Caco-2 (cell line): ENCODE measurements at regions not wholly inside any gene's neighbourhood (a gene's known extent, or its start where the extent isn't known, plus 50 kb on each side); places are given as distances from the start of the nearest gene placed in this dataset.

Experiments
- BruUV-seq: library from RNA; stranded (reverse); fragments of 400-500 nt; replicated peaks from 2 replicates; lab custom pipeline; 2021; lab: Mats Ljungman, UMichigan
- CTCF ChIA-PET: fragments of 300-600 bp; sonication (Branson Sonifier 250); formaldehyde crosslinking; loops from one replicate; lab custom pipeline; 2022; ENCODE audit warnings: antibody characterized with exemption; lab: Charles Lee
- POLR2A ChIA-PET: fragments of 300-600 bp; sonication (Branson Sonifier 250); formaldehyde crosslinking; loops from one replicate; lab custom pipeline; 2022; ENCODE audit warnings: antibody characterized with exemption; lab: Charles Lee
- DNase-seq, 2 experiments: peaks; one replicate each; pipeline versions ENCODE4 v3.0.0 to v3.0.0-alpha.2; 2020 to 2022
- H3K27me3 ChIP-seq: replicated peaks from 2 replicates; pipeline ENCODE4 v1.6.0; 2011; ENCODE audit warnings: low read length; ENCODE audit not compliant: control insufficient read depth, insufficient read depth
- H3K36me3 ChIP-seq: 2 replicates; pipeline ENCODE4 v1.5.1; 2011; ENCODE audit warnings: low read length; ENCODE audit not compliant: control insufficient read depth, insufficient read depth
- H3K4me1 ChIP-seq: fragments of 250-450 bp; sonication (Bioruptor Pico); 2 replicates; pipeline ENCODE4 v1.5.1; 2020; ENCODE audit warnings: mild to moderate bottlenecking
- H3K4me3 ChIP-seq: 2 replicates; pipeline ENCODE4 v1.5.1; 2011; ENCODE audit warnings: low read depth, mild to moderate bottlenecking, control low read depth, low read length
- H3K9me3 ChIP-seq: fragments of 250-450 bp; sonication (Bioruptor Pico); 2 replicates; pipeline ENCODE4 v1.5.1; 2020; ENCODE audit warnings: mild to moderate bottlenecking, moderate library complexity
- H3K27ac Mint-ChIP-seq: one replicate; pipeline ENCODE4 v1.8.0; 2022; ENCODE audit warnings: mixed read lengths; ENCODE audit not compliant: unreplicated experiment
- H3K27me3 Mint-ChIP-seq: one replicate; pipeline ENCODE4 v1.8.0; 2022; ENCODE audit warnings: mixed read lengths; ENCODE audit not compliant: insufficient read depth, unreplicated experiment
- H3K36me3 Mint-ChIP-seq: one replicate; pipeline ENCODE4 v1.8.0; 2022; ENCODE audit warnings: mild to moderate bottlenecking, mixed read lengths; ENCODE audit not compliant: insufficient read depth, unreplicated experiment
- H3K4me1 Mint-ChIP-seq: one replicate; pipeline ENCODE4 v1.8.0; 2022; ENCODE audit warnings: low read depth, mixed read lengths; ENCODE audit not compliant: unreplicated experiment
- H3K4me3 Mint-ChIP-seq: one replicate; pipeline ENCODE4 v1.8.0; 2022; ENCODE audit warnings: mild to moderate bottlenecking, moderate library complexity, mixed read lengths; ENCODE audit not compliant: unreplicated experiment
- H3K9me3 Mint-ChIP-seq: one replicate; pipeline ENCODE4 v1.8.0; 2022; ENCODE audit warnings: mixed read lengths; ENCODE audit not compliant: unreplicated experiment
- intact Hi-C: fragments of 100-400 bp; cut with micrococcal nuclease; formaldehyde crosslinking; loops from one replicate; pipeline ENCODE4 v1.10.0; 2022; ENCODE audit not compliant: unreplicated experiment
- TF ChIP-seq, protein P1 (sequence below), 2 experiments: fragments of 200-600 bp in 1 of 2; IDR thresholded peaks; 1 replicate in 1 of 2; 2 replicates in 1 of 2; pipeline versions ENCODE4 v1.5.1 to v1.8.0; 2011 to 2022; ENCODE audit warnings: antibody characterized with exemption in 1 of 2, control low read depth in 1 of 2, inconsistent platforms in 1 of 2, low read depth in 1 of 2, low read length in 1 of 2, mild to moderate bottlenecking in 1 of 2, moderate library complexity in 1 of 2; ENCODE audit not compliant: insufficient read depth in 1 of 2, severe bottlenecking in 1 of 2, unreplicated experiment in 1 of 2

DNA sequence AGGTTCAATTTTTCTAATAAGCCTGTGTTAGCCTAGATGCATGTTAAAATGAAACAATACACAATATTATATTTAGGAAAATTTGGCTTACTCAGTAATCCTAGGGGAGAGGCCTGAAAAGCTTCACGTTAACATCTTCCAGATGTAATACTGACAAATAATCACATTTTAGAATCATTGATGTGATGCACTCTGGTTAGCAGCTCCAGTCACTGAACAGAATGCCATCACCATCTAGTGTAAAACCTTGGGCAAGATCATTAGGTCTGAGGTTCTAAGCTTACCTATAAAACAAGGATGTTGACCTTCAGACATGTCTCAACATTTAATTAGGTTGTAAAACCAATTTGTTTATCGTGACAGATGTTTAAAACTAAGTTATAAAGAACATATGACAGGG, 1704.8 kb downstream of the STIM2 start:
- H3K36me3 ChIP-seq: no peaks in the 10 kb centered on the region
- Mint-ChIP-seq H3K27me3 (no peaks in the 10 kb centered on the region), H3K36me3 (no peaks in the 10 kb centered on the region), H3K27ac (no peak overlapping the region), H3K4me1 (no peaks in the 10 kb centered on the region), H3K4me3 (no peak overlapping the region), H3K9me3 (peaks cover 16% of the 10 kb centered on the region)
- DNase-seq: no peak
- ChIA-PET CTCF (no interaction called here), POLR2A (no interaction called here)
- H3K27me3 ChIP-seq: no peaks in the 10 kb centered on the region
- no peaks in the 10 kb centered on the region for H3K4me1 ChIP-seq
- no TSS peak for BruUV-seq
- TF ChIP-seq, protein P1, sequence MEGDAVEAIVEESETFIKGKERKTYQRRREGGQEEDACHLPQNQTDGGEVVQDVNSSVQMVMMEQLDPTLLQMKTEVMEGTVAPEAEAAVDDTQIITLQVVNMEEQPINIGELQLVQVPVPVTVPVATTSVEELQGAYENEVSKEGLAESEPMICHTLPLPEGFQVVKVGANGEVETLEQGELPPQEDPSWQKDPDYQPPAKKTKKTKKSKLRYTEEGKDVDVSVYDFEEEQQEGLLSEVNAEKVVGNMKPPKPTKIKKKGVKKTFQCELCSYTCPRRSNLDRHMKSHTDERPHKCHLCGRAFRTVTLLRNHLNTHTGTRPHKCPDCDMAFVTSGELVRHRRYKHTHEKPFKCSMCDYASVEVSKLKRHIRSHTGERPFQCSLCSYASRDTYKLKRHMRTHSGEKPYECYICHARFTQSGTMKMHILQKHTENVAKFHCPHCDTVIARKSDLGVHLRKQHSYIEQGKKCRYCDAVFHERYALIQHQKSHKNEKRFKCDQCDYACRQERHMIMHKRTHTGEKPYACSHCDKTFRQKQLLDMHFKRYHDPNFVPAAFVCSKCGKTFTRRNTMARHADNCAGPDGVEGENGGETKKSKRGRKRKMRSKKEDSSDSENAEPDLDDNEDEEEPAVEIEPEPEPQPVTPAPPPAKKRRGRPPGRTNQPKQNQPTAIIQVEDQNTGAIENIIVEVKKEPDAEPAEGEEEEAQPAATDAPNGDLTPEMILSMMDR (IDR thresholded peaks at IDR 0.05; ENCODE audit: insufficient read depth in 1 of 2, low read depth in 1 of 2, low read length in 1 of 2, severe bottlenecking in 1 of 2, unreplicated experiment in 1 of 2): no peak
- no peak overlapping the region for H3K4me3 ChIP-seq
- intact Hi-C loops: loop anchor here (10.0 kb wide), 1 partner anchor 341 kb away; no protein-coding TSS in a partner anchor
- H3K9me3 ChIP-seq: no peaks in the 10 kb centered on the region

GRCh38 chr4:28600958-28601357, 1740.3 kb downstream of the STIM2 start:
- Histone ChIP-seq H3K27me3 (no peaks in the 10 kb centered on the region), H3K4me3 (no peak overlapping the region), H3K36me3 (no peaks in the 10 kb centered on the region), H3K9me3 (no peaks in the 10 kb centered on the region), H3K4me1 (no peaks in the 10 kb centered on the region)
- no peak for DNase-seq
- intact Hi-C loops: no loop called here
- ChIA-PET POLR2A (no interaction called here), CTCF (no interaction called here)
- Mint-ChIP-seq H3K27ac (no peak overlapping the region), H3K4me3 (no peak overlapping the region), H3K9me3 (no peaks in the 10 kb centered on the region), H3K27me3 (no peaks in the 10 kb centered on the region), H3K36me3 (no peaks in the 10 kb centered on the region), H3K4me1 (no peaks in the 10 kb centered on the region)
- TF ChIP-seq, protein P1 (IDR thresholded peaks at IDR 0.05; ENCODE audit: insufficient read depth in 1 of 2, low read depth in 1 of 2, low read length in 1 of 2, severe bottlenecking in 1 of 2, unreplicated experiment in 1 of 2): no peak
- BruUV-seq: no TSS peak

DNA sequence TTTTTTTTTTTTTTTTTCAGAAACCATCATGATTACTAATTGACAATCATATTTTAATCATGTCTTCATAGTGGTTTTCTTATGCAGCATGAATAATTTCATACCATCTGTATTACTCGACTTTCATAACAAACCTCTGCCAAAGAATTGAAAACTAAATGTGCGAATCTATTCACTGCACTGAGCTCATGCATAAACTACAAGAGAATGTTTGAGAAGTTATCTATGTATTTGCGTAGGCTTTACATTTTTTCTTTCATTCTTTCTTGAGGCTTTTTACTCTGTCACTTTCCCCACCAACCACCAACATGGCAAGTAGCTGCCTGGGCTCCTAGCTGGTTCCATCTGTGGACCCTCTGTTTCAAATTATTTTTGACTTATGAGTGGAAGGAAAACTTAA, 1761.0 kb downstream of the STIM2 start:
- BruUV-seq: no TSS peak
- no peaks in the 10 kb centered on the region for H3K36me3 Mint-ChIP-seq
- Histone ChIP-seq H3K4me1 (no peaks in the 10 kb centered on the region), H3K36me3 (no peaks in the 10 kb centered on the region), H3K27me3 (no peaks in the 10 kb centered on the region), H3K4me3 (no peak overlapping the region), H3K9me3 (no peaks in the 10 kb centered on the region)
- no peaks in the 10 kb centered on the region for H3K4me1 Mint-ChIP-seq
- no peak overlapping the region for H3K27ac Mint-ChIP-seq
- H3K27me3 Mint-ChIP-seq: no peaks in the 10 kb centered on the region
- DNase-seq: no peak
- POLR2A ChIA-PET: no interaction called here
- no peak overlapping the region for H3K4me3 Mint-ChIP-seq
- no peaks in the 10 kb centered on the region for H3K9me3 Mint-ChIP-seq
- TF ChIP-seq, protein P1 (IDR thresholded peaks at IDR 0.05; ENCODE audit: insufficient read depth in 1 of 2, low read depth in 1 of 2, low read length in 1 of 2, severe bottlenecking in 1 of 2, unreplicated experiment in 1 of 2): no peak
- CTCF ChIA-PET: no interaction called here
- intact Hi-C loops: no loop called here
